Ovary (tissue), 3 donors: ENCODE measurements at regions not wholly inside any gene's neighbourhood (a gene's known extent, or its start where the extent isn't known, plus 50 kb on each side); places are given as distances from the start of the nearest gene placed in this dataset.
"Not testable (repeated sequence)": the region's sequence is repeated elsewhere in the genome, so short reads cannot be mapped to it uniquely, and the experiment has no call there.

Experiments
- CTCF ChIP-seq, 3 donors: fragments of 450-650 bp in 2 of 3; fragments of 200-600 bp in 1 of 3; IDR thresholded peaks; one replicate each; pipeline versions ENCODE4 v1.5.1 to v1.8.0; 2016 to 2022; ENCODE audit warnings: antibody characterized with exemption in 3 of 3, mild to moderate bottlenecking in 1 of 3
- POLR2A ChIP-seq: fragments of 450-650 bp; IDR thresholded peaks from one replicate; pipeline ENCODE4 v1.6.1; 2017; ENCODE audit warnings: antibody characterized with exemption, mild to moderate bottlenecking, moderate library complexity
- donor health status: DM: no; HTN: no; CAD: no.

GRCh38 chr16:29224675-29225074 lies 181.8 kb downstream of the NPIPB11 start:
- not testable (repeated sequence) for TF ChIP-seq POLR2A; CTCF (IDR thresholded peaks at IDR 0.05)
